K562 (cell line): ENCODE measurements at regions not wholly inside any gene's neighbourhood (a gene's known extent, or its start where the extent isn't known, plus 50 kb on each side); places are given as distances from the start of the nearest gene placed in this dataset.

Experiments
- ATAC-seq: fragments of 200-7000 bp; cut with Tn5 transposase; 3 replicates; pipeline ENCODE4 v1.9.1; 2020; ENCODE audit warnings: moderate library complexity
- BruUV-seq: library from RNA; stranded (reverse); fragments of 400-500 nt; replicated peaks from 2 replicates; lab custom pipeline; 2021; lab: Mats Ljungman, UMichigan
- CTCF ChIA-PET: fragments of 300-600 bp; formaldehyde crosslinking; extraction: SDS; loops from one replicate; lab custom pipeline; 2021; ENCODE audit warnings: low intra/inter-chr PET ratio; lab: Yijun Ruan, JAX
- POLR2A ChIA-PET: fragments of 300-600, 350-650 bp; sonication (Branson Sonifier 250); formaldehyde crosslinking; extraction: SDS; loops from one replicate; lab custom pipeline; 2021; ENCODE audit warnings: antibody characterized with exemption, inconsistent platforms; lab: Yijun Ruan, JAX
- DNase-seq, 4 experiments: peaks; one replicate each; pipeline versions ENCODE4 v3.0.0 to v3.0.0-alpha.2; 2011 to 2018; ENCODE audit warnings: low spot score in 3 of 4, mixed read lengths in 3 of 4; ENCODE audit errors: extremely low read depth in 1 of 4
- FAIRE-seq: peaks from 2 replicates; lab custom pipeline; 2011; peaks lifted over from hg19 to GRCh38; lab: Jason Lieb, UNC
- H2AFZ ChIP-seq: 2 replicates; pipeline ENCODE4 v1.6.0; 2011; ENCODE audit warnings: low read depth, low read length, control low read depth, inconsistent platforms
- H3K27ac ChIP-seq: fragments of 200-600 bp; 3 replicates; pipeline ENCODE4 v1.8.0; 2011; ENCODE audit warnings: low read depth, mild to moderate bottlenecking, control low read depth, inconsistent platforms, low read length, moderate library complexity, mixed read lengths; ENCODE audit errors: extremely low read depth
- H3K27me3 ChIP-seq, 2 experiments: fragments of 300-600 bp in 1 of 2; 2 replicates in 1 of 2; 3 replicates in 1 of 2; pipeline versions ENCODE4 v1.6.0 to v1.8.0; 2011; ENCODE audit warnings: inconsistent platforms in 2 of 2, low read length in 2 of 2, mild to moderate bottlenecking in 1 of 2, mixed read lengths in 1 of 2, moderate library complexity in 1 of 2; ENCODE audit not compliant: control insufficient read depth in 2 of 2, insufficient read depth in 2 of 2
- H3K36me3 ChIP-seq: fragments of 300-600 bp; 3 replicates; pipeline ENCODE4 v1.8.0; 2011; ENCODE audit warnings: mild to moderate bottlenecking, low read length, inconsistent platforms; ENCODE audit not compliant: control insufficient read depth, insufficient read depth
- H3K4me1 ChIP-seq, 2 experiments: fragments of 200-600 bp in 1 of 2; replicated peaks in 1 of 2; 2 replicates in 1 of 2; 3 replicates in 1 of 2; pipeline versions ENCODE4 v1.5.1 to v1.8.0; 2011; ENCODE audit warnings: inconsistent platforms in 2 of 2, low read length in 2 of 2, mild to moderate bottlenecking in 1 of 2, mixed read lengths in 1 of 2, moderate library complexity in 1 of 2; ENCODE audit not compliant: control insufficient read depth in 2 of 2, insufficient read depth in 2 of 2
- H3K4me2 ChIP-seq: 2 replicates; pipeline ENCODE4 v1.6.1; 2011; ENCODE audit warnings: low read length, control low read depth, inconsistent platforms, mixed read lengths; ENCODE audit not compliant: insufficient read depth
- H3K4me3 ChIP-seq: fragments of 200-600 bp; sonication (generic), shearing (Covaris generic); 2 replicates; pipeline ENCODE4 v1.5.1; 2016; ENCODE audit warnings: control low read depth, inconsistent platforms
- H3K79me2 ChIP-seq: fragments of 200-600 bp; 3 replicates; pipeline ENCODE4 v1.8.0; 2011; ENCODE audit warnings: low read length, inconsistent platforms; ENCODE audit not compliant: control insufficient read depth, insufficient read depth
- H3K9ac ChIP-seq, 2 experiments: 2 replicates each; pipeline versions ENCODE4 v1.6.0 to v1.6.1; 2011; ENCODE audit warnings: low read depth in 2 of 2, low read length in 2 of 2, control low read depth in 1 of 2, inconsistent platforms in 1 of 2, mild to moderate bottlenecking in 1 of 2, mixed read lengths in 1 of 2; ENCODE audit not compliant: insufficient read depth in 1 of 2
- H3K9me1 ChIP-seq: one replicate; pipeline ENCODE4 v1.6.0; 2011; ENCODE audit warnings: inconsistent platforms, mild to moderate bottlenecking, low read length, moderate library complexity; ENCODE audit not compliant: control insufficient read depth, insufficient read depth
- H3K9me3 ChIP-seq: replicated peaks from 2 replicates; pipeline ENCODE4 v1.5.1; 2011; ENCODE audit warnings: low read depth, low read length, inconsistent platforms; ENCODE audit not compliant: control insufficient read depth, insufficient read depth
- H4K20me1 ChIP-seq: replicated peaks from 2 replicates; pipeline ENCODE4 v1.6.1; 2011; ENCODE audit warnings: low read length, inconsistent platforms, mixed read lengths; ENCODE audit not compliant: control insufficient read depth, insufficient read depth
- CREB5 ChIP-seq: fragments of 250-450 bp; sonication (Bioruptor Pico); IDR thresholded peaks from 2 replicates; pipeline ENCODE4 v1.5.0; 2020; ENCODE audit warnings: mild to moderate bottlenecking
- FIP1L1 ChIP-seq: fragments of 200-400 bp; formaldehyde crosslinking; IDR thresholded peaks from 2 replicates; pipeline ENCODE4 v1.6.1; 2018; ENCODE audit warnings: mild to moderate bottlenecking, low read depth, low read length; ENCODE audit not compliant: poor library complexity, severe bottlenecking
- KDM1A ChIP-seq, 2 experiments: fragments of 450-650 bp; IDR thresholded peaks; 2 replicates each; pipeline ENCODE4 v1.6.1; 2016; ENCODE audit warnings: mild to moderate bottlenecking in 2 of 2
- MITF ChIP-seq: IDR thresholded peaks from 2 replicates; pipeline ENCODE4 v1.6.1; 2014; ENCODE audit warnings: antibody characterized with exemption
- PTTG1 ChIP-seq: fragments of 450-650 bp; IDR thresholded peaks from 2 replicates; pipeline ENCODE4 v1.6.1; 2016; ENCODE audit warnings: low read depth, mild to moderate bottlenecking, missing genetic modification characterization, missing compliant biosample characterization
- SMARCA4 ChIP-seq: fragments of 450-650 bp; IDR thresholded peaks from 2 replicates; pipeline ENCODE4 v1.6.1; 2016
- TAF1 ChIP-seq: IDR thresholded peaks from 2 replicates; pipeline ENCODE4 v1.6.1; 2011; ENCODE audit warnings: mild to moderate bottlenecking, low read length, moderate library complexity; ENCODE audit not compliant: insufficient read depth, control insufficient read depth, severe bottlenecking; ENCODE audit errors: extremely low read depth
- TCF3 ChIP-seq: sonication (generic); formaldehyde crosslinking; IDR thresholded peaks from 2 replicates; pipeline ENCODE4 v1.4.0; 2020; ENCODE audit warnings: mild to moderate bottlenecking, missing genetic modification reagents
- TRIM25 ChIP-seq: fragments of 450-650 bp; IDR thresholded peaks from 2 replicates; pipeline ENCODE4 v1.7.0; 2016; ENCODE audit warnings: borderline replicate concordance
- ZC3H4 ChIP-seq: sonication (generic); formaldehyde crosslinking; IDR thresholded peaks from 2 replicates; pipeline ENCODE4 v1.9.0; 2021; ENCODE audit warnings: missing genetic modification reagents, borderline replicate concordance
- ZNF146 ChIP-seq: IDR thresholded peaks from one replicate; pipeline ENCODE4 v1.6.1; 2018; ENCODE audit warnings: missing compliant biosample characterization; ENCODE audit not compliant: unreplicated experiment
- ZNF311 ChIP-seq: fragments of 250-450 bp; sonication (Bioruptor Pico); IDR thresholded peaks from 2 replicates; pipeline ENCODE4 v1.4.0; 2020; ENCODE audit warnings: mild to moderate bottlenecking, moderate library complexity
- ZNF398 ChIP-seq: fragments of 250-450 bp; sonication (Bioruptor Pico); IDR thresholded peaks from 2 replicates; pipeline ENCODE4 v1.8.0; 2021; ENCODE audit warnings: moderate library complexity, mild to moderate bottlenecking, inconsistent platforms
- ZNF444 ChIP-seq: fragments of 250-450 bp; sonication (Bioruptor Pico); IDR thresholded peaks from 2 replicates; pipeline ENCODE4 v1.4.0; 2020; ENCODE audit warnings: mild to moderate bottlenecking, moderate library complexity
- WGBS: fragments of 100-300 bp; shearing (Covaris generic); methylation state at CpG from one replicate; pipeline ENCODE4 v1.1.6; 2016; ENCODE audit warnings: low coverage, mixed read lengths; ENCODE audit not compliant: insufficient coverage; ENCODE audit errors: missing lambda C conversion rate; 5-methylcytosine and 5-hydroxymethylcytosine counted together
- in situ Hi-C: fragments of 300-500 bp; cut with MboI; formaldehyde crosslinking; loops from 4 replicates; pipeline ENCODE4 v1.15.0; 2018; ENCODE audit warnings: inconsistent platforms, mixed read lengths
- intact Hi-C: fragments of 100-400 bp; cut with micrococcal nuclease; formaldehyde crosslinking; loops from 2 replicates; pipeline ENCODE4 v1.14.2; 2022

GRCh38 chr16:86898386-86898785, 320.0 kb downstream of the FOXL1 start (continued):
- no peak for TF ChIP-seq ZNF398 (CRISPR knock-in tag)

- BruUV-seq, result no TSS peak
- peaks cover 37 to 66% of the 10 kb centered on the region in 2 experiments for H3K27me3 ChIP-seq
- WGBS, result 2% methylated on average over 6 of the region's 6 CpGs
- no peaks in the 10 kb centered on the region for H3K79me2 ChIP-seq
- DNase-seq (no peak), ATAC-seq (no peak), FAIRE-seq (no peak)
- no peaks in the 10 kb centered on the region for H3K36me3 ChIP-seq
- intact Hi-C loops, result no loop called here
- H3K4me1 ChIP-seq, result peaks cover 0 to 13% of the 10 kb centered on the region in 2 experiments; a peak in 2 of 5 replicates
- H4K20me1 ChIP-seq, result no peaks in the 10 kb centered on the region; the same call in 1 of the 2 replicates
- POLR2A ChIA-PET, result interaction anchor here (0.7 kb wide), 2 partner anchors 12 to 231 kb away, joined by 3 read pairs; no protein-coding TSS in a partner anchor
- in situ Hi-C loops, result no loop called here
- no peak for TF ChIP-seq FIP1L1
- TF ChIP-seq SMARCA4, result no peak
- no peak for TF ChIP-seq KDM1A (IDR thresholded peaks at IDR 0.05)
- TF ChIP-seq TAF1, result no peak
- TF ChIP-seq CREB5 (CRISPR knock-in tag), result no peak
- TF ChIP-seq ZNF146 (CRISPR knock-in tag), result no peak
- no peak for TF ChIP-seq ZC3H4
- no peak for TF ChIP-seq MITF
- no peak for TF ChIP-seq PTTG1 (tag)
- no peak for TF ChIP-seq TCF3 (CRISPR knock-in tag)
- TF ChIP-seq TRIM25, result no peak
- no peak for TF ChIP-seq ZNF444 (CRISPR knock-in tag)
- TF ChIP-seq ZNF311 (CRISPR knock-in tag), result no peak
- H3K4me2 ChIP-seq, result no peak overlapping the region
- H3K9me3 ChIP-seq, result no peaks in the 10 kb centered on the region
- H2AFZ ChIP-seq, result no peak overlapping the region
- no peaks in the 10 kb centered on the region for H3K9me1 ChIP-seq
- CTCF ChIA-PET, result no interaction called here
- H3K4me3 ChIP-seq, result no peak overlapping the region
- H3K9ac ChIP-seq, result no peak overlapping the region
- no peak overlapping the region for H3K27ac ChIP-seq
Measured at GRCh38 chr16:86899151-86899550, 320.8 kb downstream of the FOXL1 start.
